ENCODE measurements at regions not wholly inside any gene's neighbourhood (a gene's known extent, or its start where the extent isn't known, plus 50 kb on each side); places are given as distances from the start of the nearest gene placed in this dataset.

DNA sequence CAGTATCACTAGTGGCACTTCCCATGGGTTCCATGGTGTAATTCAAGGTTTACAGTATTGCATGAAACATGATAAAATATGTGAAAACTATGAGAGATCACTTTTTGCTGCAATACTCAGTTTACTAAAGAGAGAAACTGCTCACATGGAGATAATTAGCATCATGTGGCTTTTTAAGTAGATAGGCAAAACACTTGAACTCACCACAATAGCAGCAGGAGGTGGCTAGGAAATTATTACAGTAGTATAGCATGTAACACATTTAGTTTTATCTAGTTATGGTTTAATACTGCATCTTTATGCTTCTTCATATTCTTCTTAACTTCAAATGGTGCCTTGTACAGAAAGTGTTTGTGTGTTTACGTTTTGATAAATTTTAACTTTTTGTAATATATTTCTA lies 698.5 kb upstream of the BRINP3 start:
- TF ChIP-seq CTCF (IDR thresholded peaks at IDR 0.05; ENCODE audit: low read depth, low read length), result no peak
- no peak for TF ChIP-seq EZH2phosphoT487 (IDR thresholded peaks at IDR 0.05; ENCODE audit: low read depth)
